Mucosa of rectum (tissue), 2 donors: ENCODE measurements at regions not wholly inside any gene's neighbourhood (a gene's known extent, or its start where the extent isn't known, plus 50 kb on each side); places are given as distances from the start of the nearest gene placed in this dataset.

ENCODE experiments used
- H3K27ac ChIP-seq, 2 donors: one replicate each; pipeline ENCODE4 v1.7.0; 2013; ENCODE audit warnings: inconsistent platforms in 2 of 2, low read depth in 2 of 2, low read length in 2 of 2
- H3K27me3 ChIP-seq, 2 donors: one replicate each; pipeline ENCODE4 v1.7.0; 2013; ENCODE audit warnings: low read length in 2 of 2; ENCODE audit not compliant: control insufficient read depth in 2 of 2, insufficient read depth in 2 of 2
- H3K36me3 ChIP-seq, 2 donors: one replicate each; pipeline ENCODE4 v1.7.0; 2013; ENCODE audit warnings: low read length in 2 of 2; ENCODE audit not compliant: control insufficient read depth in 2 of 2, insufficient read depth in 2 of 2
- H3K4me1 ChIP-seq, 2 donors: one replicate each; pipeline ENCODE4 v1.7.0; 2013; ENCODE audit warnings: low read length in 2 of 2, mild to moderate bottlenecking in 1 of 2; ENCODE audit not compliant: control insufficient read depth in 2 of 2, insufficient read depth in 2 of 2
- H3K4me3 ChIP-seq, 2 donors: one replicate each; pipeline ENCODE4 v1.7.0; 2013; ENCODE audit warnings: low read length in 2 of 2
- H3K9ac ChIP-seq, 2 donors: one replicate each; pipeline ENCODE4 v1.7.0; 2013; ENCODE audit warnings: low read length in 2 of 2, low read depth in 1 of 2, mild to moderate bottlenecking in 1 of 2
- H3K9me3 ChIP-seq, 2 donors: one replicate each; pipeline ENCODE4 v1.7.0; 2013; ENCODE audit warnings: low read length in 2 of 2; ENCODE audit not compliant: control insufficient read depth in 2 of 2
- donor health status: healthy.
- donor health status: Normal muscosa, but diverticular disease.

- Histone ChIP-seq H3K27ac (no peak overlapping the region), H3K9ac (no peak overlapping the region), H3K4me1 (no peaks in the 10 kb centered on the region), H3K4me3 (no peak overlapping the region), H3K27me3 (no peaks in the 10 kb centered on the region), H3K9me3 (no peaks in the 10 kb centered on the region), H3K36me3 (no peaks in the 10 kb centered on the region)
Measured at GRCh38 chr12:77299910-77300669, 234.7 kb upstream of the E2F7 start.

- H3K9me3 ChIP-seq = no peaks in the 10 kb centered on the region
- no peak overlapping the region for H3K27ac ChIP-seq
- no peaks in the 10 kb centered on the region for H3K27me3 ChIP-seq
- H3K36me3 ChIP-seq = no peaks in the 10 kb centered on the region
- no peaks in the 10 kb centered on the region for H3K4me1 ChIP-seq
- no peak overlapping the region for H3K4me3 ChIP-seq
- no peak overlapping the region for H3K9ac ChIP-seq
Measured at GRCh38 chr12:77299001-77299400, 233.6 kb upstream of the E2F7 start.

GRCh38 chr12:77294016-77294415 lies 228.6 kb upstream of the E2F7 start:
- Histone ChIP-seq H3K27ac (no peak overlapping the region), H3K36me3 (no peaks in the 10 kb centered on the region), H3K9ac (no peak overlapping the region), H3K4me3 (no peak overlapping the region), H3K4me1 (no peaks in the 10 kb centered on the region), H3K9me3 (no peaks in the 10 kb centered on the region), H3K27me3 (no peaks in the 10 kb centered on the region)

- Histone ChIP-seq H3K36me3 (no peaks in the 10 kb centered on the region), H3K9me3 (no peaks in the 10 kb centered on the region), H3K9ac (no peak overlapping the region), H3K27me3 (peaks cover 0 to 2% of the 10 kb centered on the region in 2 donors), H3K4me1 (no peaks in the 10 kb centered on the region), H3K27ac (no peak overlapping the region), H3K4me3 (no peak overlapping the region)
Measured at GRCh38 chr12:77274926-77275325, 209.6 kb upstream of the E2F7 start.

GRCh38 chr12:77273898-77274297 lies 208.5 kb upstream of the E2F7 start:
- H3K27me3 ChIP-seq = peaks cover 0 to 2% of the 10 kb centered on the region in 2 donors
- no peak overlapping the region for H3K27ac ChIP-seq
- no peaks in the 10 kb centered on the region for H3K9me3 ChIP-seq
- no peak overlapping the region for H3K4me3 ChIP-seq
- H3K4me1 ChIP-seq = no peaks in the 10 kb centered on the region
- no peak overlapping the region for H3K9ac ChIP-seq
- H3K36me3 ChIP-seq = no peaks in the 10 kb centered on the region

- H3K9me3 ChIP-seq = no peaks in the 10 kb centered on the region
- H3K4me3 ChIP-seq = no peak overlapping the region
- H3K4me1 ChIP-seq = no peaks in the 10 kb centered on the region
- H3K9ac ChIP-seq = no peak overlapping the region
- H3K27ac ChIP-seq = no peak overlapping the region
- H3K36me3 ChIP-seq = no peaks in the 10 kb centered on the region
- no peaks in the 10 kb centered on the region for H3K27me3 ChIP-seq
Measured at GRCh38 chr12:77256956-77257355, 191.6 kb upstream of the E2F7 start.

- Histone ChIP-seq H3K4me1 (no peaks in the 10 kb centered on the region), H3K9me3 (no peaks in the 10 kb centered on the region), H3K27me3 (no peaks in the 10 kb centered on the region)
Measured at GRCh38 chr12:77253321-77253720, 188.0 kb upstream of the E2F7 start.

GRCh38 chr12:77251799-77252198 lies 186.4 kb upstream of the E2F7 start:
- Histone ChIP-seq H3K27ac (no peak overlapping the region), H3K27me3 (no peaks in the 10 kb centered on the region), H3K4me1 (no peaks in the 10 kb centered on the region), H3K9me3 (no peaks in the 10 kb centered on the region), H3K36me3 (no peaks in the 10 kb centered on the region), H3K9ac (no peak overlapping the region), H3K4me3 (no peak overlapping the region)

More at GRCh38 chr12:77253321-77253720, 188.0 kb upstream of the E2F7 start:
- H3K9ac ChIP-seq = no peak overlapping the region
- no peak overlapping the region for H3K4me3 ChIP-seq
- H3K27ac ChIP-seq = no peak overlapping the region
- H3K36me3 ChIP-seq = no peaks in the 10 kb centered on the region

- Histone ChIP-seq H3K9ac (no peak overlapping the region), H3K27ac (no peak overlapping the region), H3K9me3 (no peaks in the 10 kb centered on the region), H3K36me3 (no peaks in the 10 kb centered on the region), H3K4me3 (no peak overlapping the region), H3K4me1 (no peaks in the 10 kb centered on the region), H3K27me3 (no peaks in the 10 kb centered on the region)
Measured at GRCh38 chr12:77249892-77250291, 184.5 kb upstream of the E2F7 start.

GRCh38 chr12:77248036-77248435 lies 182.7 kb upstream of the E2F7 start:
- Histone ChIP-seq H3K9ac (no peak overlapping the region), H3K4me3 (no peak overlapping the region), H3K27ac (no peak overlapping the region), H3K36me3 (no peaks in the 10 kb centered on the region), H3K27me3 (no peaks in the 10 kb centered on the region), H3K9me3 (no peaks in the 10 kb centered on the region), H3K4me1 (no peaks in the 10 kb centered on the region)
